CD4-positive, CD25-positive, alpha-beta regulatory T cell (primary cell): ENCODE measurements at regions not wholly inside any gene's neighbourhood (a gene's known extent, or its start where the extent isn't known, plus 50 kb on each side); places are given as distances from the start of the nearest gene placed in this dataset.

ENCODE experiments used
- ATAC-seq, 2 donors: fragments of 150-1000 bp; cut with Tn5 transposase; one replicate each; pipeline ENCODE4 v1.10.0; 2021; ENCODE audit warnings: low read depth in 2 of 2, moderate number of reproducible peaks in 2 of 2, moderate library complexity in 1 of 2
- DNase-seq, 3 donors: peaks; one replicate each; pipeline versions ENCODE4 v3.0.0 to v3.0.0-alpha.2; 2012 to 2022; ENCODE audit warnings: mixed read lengths in 1 of 3
- H3K27ac ChIP-seq: one replicate; pipeline ENCODE4 v1.7.0; 2013; ENCODE audit warnings: mild to moderate bottlenecking, low read length; ENCODE audit not compliant: insufficient read depth, poor library complexity, severe bottlenecking
- H3K27me3 ChIP-seq: one replicate; pipeline ENCODE4 v1.7.0; 2013; ENCODE audit warnings: low read length; ENCODE audit not compliant: control insufficient read depth, insufficient read depth
- H3K36me3 ChIP-seq: one replicate; pipeline ENCODE4 v1.7.0; 2013; ENCODE audit warnings: mild to moderate bottlenecking, low read length, moderate library complexity; ENCODE audit not compliant: control insufficient read depth, insufficient read depth
- H3K4me1 ChIP-seq: 2 replicates; pipeline ENCODE4 v1.7.0; 2013; ENCODE audit warnings: mild to moderate bottlenecking, low read length; ENCODE audit not compliant: insufficient read depth, control insufficient read depth, poor library complexity, severe bottlenecking
- H3K4me3 ChIP-seq: one replicate; pipeline ENCODE4 v1.7.0; 2013; ENCODE audit warnings: low read depth, mild to moderate bottlenecking, low read length, moderate library complexity
- H3K9me3 ChIP-seq, 2 experiments: 1 replicate in 1 of 2; 2 replicates in 1 of 2; pipeline ENCODE4 v1.7.0; 2013; ENCODE audit warnings: low read length in 2 of 2, mild to moderate bottlenecking in 1 of 2, moderate library complexity in 1 of 2; ENCODE audit not compliant: control insufficient read depth in 2 of 2
- H3K27ac Mint-ChIP-seq, 3 donors: one replicate each; pipeline ENCODE4 v1.8.0; 2020 to 2022; ENCODE audit warnings: mild to moderate bottlenecking in 3 of 3, mixed read lengths in 3 of 3, moderate library complexity in 2 of 3
- H3K27me3 Mint-ChIP-seq: one replicate; pipeline ENCODE4 v1.8.0; 2022; ENCODE audit warnings: mild to moderate bottlenecking, mixed read lengths
- H3K36me3 Mint-ChIP-seq: one replicate; pipeline ENCODE4 v1.8.0; 2020; ENCODE audit warnings: mixed read lengths
- H3K4me1 Mint-ChIP-seq, 4 donors: one replicate each; pipeline ENCODE4 v1.8.0; 2020 to 2022; ENCODE audit warnings: mixed read lengths in 4 of 4, mild to moderate bottlenecking in 1 of 4
- H3K4me3 Mint-ChIP-seq, 4 donors: one replicate each; pipeline ENCODE4 v1.8.0; 2020 to 2022; ENCODE audit warnings: mild to moderate bottlenecking in 4 of 4, mixed read lengths in 4 of 4, moderate library complexity in 3 of 4
- H3K9me3 Mint-ChIP-seq, 7 donors: one replicate each; pipeline ENCODE4 v1.8.0; 2020 to 2022; ENCODE audit warnings: mixed read lengths in 7 of 7, mild to moderate bottlenecking in 3 of 7, moderate library complexity in 2 of 7

DNA sequence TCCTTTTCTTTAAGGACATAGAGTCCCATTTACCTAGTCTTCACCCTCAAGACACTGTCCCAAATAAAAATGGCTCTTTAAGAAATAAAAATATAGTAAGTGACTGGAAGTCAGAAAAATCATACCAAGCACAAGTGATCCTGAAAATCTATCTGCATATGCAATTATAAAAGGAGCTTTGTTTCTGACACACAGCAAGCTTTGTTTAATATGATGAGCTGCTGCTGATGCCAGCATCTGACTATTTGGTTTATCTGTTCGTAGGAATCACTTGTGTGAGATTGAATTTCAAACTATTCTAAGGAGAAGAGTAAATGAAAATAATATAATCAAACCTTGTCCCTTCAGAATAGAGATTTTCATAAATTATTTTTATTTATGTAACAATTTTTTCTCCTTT is 332.4 kb downstream of the PCDH7 start:
- Mint-ChIP-seq H3K9me3 (peaks cover 2 to 19% (median 4%) of the 10 kb centered on the region in 7 donors), H3K4me3 (no peak overlapping the region), H3K27ac (no peak overlapping the region), H3K36me3 (no peaks in the 10 kb centered on the region), H3K4me1 (no peaks in the 10 kb centered on the region), H3K27me3 (no peaks in the 10 kb centered on the region)
- ATAC-seq (no peak), DNase-seq (no peak)
- Histone ChIP-seq H3K9me3 (no peaks in the 10 kb centered on the region), H3K4me1 (no peaks in the 10 kb centered on the region), H3K36me3 (no peaks in the 10 kb centered on the region), H3K27ac (no peak overlapping the region), H3K4me3 (no peak overlapping the region), H3K27me3 (no peaks in the 10 kb centered on the region)

DNA sequence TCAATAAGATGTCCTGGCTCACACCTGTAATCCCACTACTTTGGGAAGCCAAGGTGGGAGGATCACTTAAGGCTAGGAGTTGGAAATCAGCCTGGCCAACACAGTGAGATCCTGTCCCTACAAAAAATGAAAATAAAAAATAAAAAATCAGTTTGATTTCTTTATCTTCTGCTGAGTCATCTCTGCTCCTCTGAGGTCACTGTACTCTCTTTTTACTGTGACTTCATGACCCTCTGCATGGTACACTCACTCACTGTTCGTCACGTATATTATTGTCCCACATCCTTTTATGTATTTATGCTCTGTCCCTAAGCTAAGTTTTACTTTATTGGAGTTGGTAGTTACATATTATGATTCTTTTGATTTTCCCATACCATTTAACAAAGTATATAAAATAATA is 333.3 kb downstream of the PCDH7 start:
- H3K36me3 Mint-ChIP-seq = no peaks in the 10 kb centered on the region
- Histone ChIP-seq H3K36me3 (no peaks in the 10 kb centered on the region), H3K27me3 (no peaks in the 10 kb centered on the region), H3K27ac (no peak overlapping the region), H3K4me1 (no peaks in the 10 kb centered on the region), H3K9me3 (no peaks in the 10 kb centered on the region), H3K4me3 (no peak overlapping the region)
- no peaks in the 10 kb centered on the region for H3K4me1 Mint-ChIP-seq
- H3K27me3 Mint-ChIP-seq = no peaks in the 10 kb centered on the region
- peaks cover 2 to 19% (median 6%) of the 10 kb centered on the region in 7 donors for H3K9me3 Mint-ChIP-seq
- H3K4me3 Mint-ChIP-seq = no peak overlapping the region
- DNase-seq = no peak
- no peak overlapping the region for H3K27ac Mint-ChIP-seq
- no peak for ATAC-seq

DNA sequence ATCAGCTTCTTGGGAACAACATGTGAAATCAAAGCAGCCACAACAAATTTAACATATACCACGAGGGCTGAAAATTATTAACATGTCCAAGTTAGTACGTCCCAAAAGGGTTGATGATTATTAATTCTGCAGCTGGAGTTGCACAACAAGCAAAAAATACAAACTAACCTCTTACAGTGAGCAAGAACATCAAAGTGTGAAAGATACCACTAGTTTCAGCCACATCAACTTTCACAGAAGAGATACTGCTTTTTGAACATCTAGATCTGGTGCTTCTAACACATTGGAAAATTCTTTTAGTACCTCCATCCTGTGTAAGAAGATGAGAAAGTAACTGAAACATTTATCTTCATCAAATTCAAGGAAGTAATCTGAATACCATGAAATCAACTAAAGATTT is 334.1 kb downstream of the PCDH7 start:
- no peak overlapping the region for H3K27ac ChIP-seq
- ATAC-seq (no peak), DNase-seq (no peak)
- H3K4me3 ChIP-seq = no peak overlapping the region
- no peaks in the 10 kb centered on the region for H3K27me3 ChIP-seq
- H3K4me1 ChIP-seq = no peaks in the 10 kb centered on the region
- no peaks in the 10 kb centered on the region for H3K27me3 Mint-ChIP-seq
- no peaks in the 10 kb centered on the region for H3K4me1 Mint-ChIP-seq
- H3K4me3 Mint-ChIP-seq = no peak overlapping the region
- no peaks in the 10 kb centered on the region for H3K36me3 Mint-ChIP-seq
- peaks cover 2 to 19% (median 5%) of the 10 kb centered on the region in 7 donors for H3K9me3 Mint-ChIP-seq
- H3K9me3 ChIP-seq = no peaks in the 10 kb centered on the region
- no peaks in the 10 kb centered on the region for H3K36me3 ChIP-seq
- no peak overlapping the region for H3K27ac Mint-ChIP-seq

DNA sequence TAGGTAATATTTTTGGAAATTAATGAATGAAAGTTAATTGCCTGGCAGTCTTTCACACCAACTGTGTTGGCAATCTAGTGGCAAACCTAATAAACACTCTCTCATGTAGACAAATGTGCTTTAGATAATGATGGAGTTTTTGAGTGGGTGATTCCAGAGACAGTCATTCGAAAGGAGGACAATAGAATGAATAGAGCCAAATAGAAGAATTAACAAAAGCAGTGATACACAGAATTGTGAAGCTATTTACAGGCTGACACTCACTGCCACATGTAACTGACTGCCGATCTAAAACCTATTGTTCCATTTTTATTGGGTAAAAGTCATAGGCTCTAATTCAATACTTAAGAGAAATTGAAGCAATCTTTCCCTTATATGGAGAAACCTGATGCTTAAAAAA is 338.5 kb downstream of the PCDH7 start:
- Histone ChIP-seq H3K4me1 (no peaks in the 10 kb centered on the region), H3K27ac (no peak overlapping the region), H3K4me3 (no peak overlapping the region), H3K36me3 (no peaks in the 10 kb centered on the region), H3K27me3 (no peaks in the 10 kb centered on the region), H3K9me3 (no peaks in the 10 kb centered on the region)
- peaks cover 2 to 12% (median 6%) of the 10 kb centered on the region in 7 donors for H3K9me3 Mint-ChIP-seq
- H3K36me3 Mint-ChIP-seq = no peaks in the 10 kb centered on the region
- no peak overlapping the region for H3K4me3 Mint-ChIP-seq
- H3K27ac Mint-ChIP-seq = no peak overlapping the region
- no peaks in the 10 kb centered on the region for H3K27me3 Mint-ChIP-seq
- no peaks in the 10 kb centered on the region for H3K4me1 Mint-ChIP-seq
- DNase-seq = no peak
- ATAC-seq = no peak

DNA sequence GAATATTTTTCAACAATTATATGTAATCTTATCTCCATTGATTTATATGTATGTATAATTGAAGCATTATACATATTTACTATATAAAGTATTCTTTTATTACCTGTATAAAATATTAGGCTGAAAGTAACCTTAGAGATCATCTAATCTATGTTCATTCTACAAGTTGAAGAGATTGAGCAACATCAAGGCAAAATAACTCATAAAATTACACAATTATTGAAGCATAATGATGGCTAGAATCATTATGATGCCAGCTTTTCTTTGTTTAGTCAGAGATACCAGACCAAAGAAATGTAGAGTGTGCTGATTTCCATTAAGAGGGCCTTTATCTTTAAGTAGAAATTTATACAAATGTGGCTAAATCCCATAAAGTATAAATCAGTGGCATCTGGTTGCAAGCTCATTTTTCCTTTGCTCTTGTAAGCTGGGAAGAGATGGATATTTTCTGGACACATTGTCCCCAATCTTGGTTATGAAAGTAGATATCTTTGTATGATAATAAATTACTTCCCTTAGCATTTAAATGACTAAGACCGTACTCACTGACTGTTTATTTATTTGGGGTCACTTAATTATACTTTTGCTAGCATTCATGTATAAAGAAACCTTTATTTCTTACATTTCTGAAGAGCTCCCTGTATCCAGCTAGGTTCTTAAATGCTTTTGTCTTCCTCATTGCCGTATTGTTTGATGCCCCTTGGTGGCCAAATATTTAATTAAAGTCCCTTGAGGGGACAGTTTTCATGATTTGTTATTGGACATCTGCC is 339.8 kb downstream of the PCDH7 start:
- H3K9me3 Mint-ChIP-seq = peaks cover 2 to 12% (median 6%) of the 10 kb centered on the region in 7 donors
- Histone ChIP-seq H3K36me3 (no peaks in the 10 kb centered on the region), H3K4me3 (no peak overlapping the region), H3K4me1 (no peaks in the 10 kb centered on the region), H3K9me3 (no peaks in the 10 kb centered on the region), H3K27me3 (no peaks in the 10 kb centered on the region), H3K27ac (no peak overlapping the region)
- H3K4me1 Mint-ChIP-seq = no peaks in the 10 kb centered on the region
- ATAC-seq (no peak), DNase-seq (no peak)
- no peak overlapping the region for H3K4me3 Mint-ChIP-seq
- H3K27ac Mint-ChIP-seq = no peak overlapping the region
- H3K27me3 Mint-ChIP-seq = no peaks in the 10 kb centered on the region
- H3K36me3 Mint-ChIP-seq = no peaks in the 10 kb centered on the region

DNA sequence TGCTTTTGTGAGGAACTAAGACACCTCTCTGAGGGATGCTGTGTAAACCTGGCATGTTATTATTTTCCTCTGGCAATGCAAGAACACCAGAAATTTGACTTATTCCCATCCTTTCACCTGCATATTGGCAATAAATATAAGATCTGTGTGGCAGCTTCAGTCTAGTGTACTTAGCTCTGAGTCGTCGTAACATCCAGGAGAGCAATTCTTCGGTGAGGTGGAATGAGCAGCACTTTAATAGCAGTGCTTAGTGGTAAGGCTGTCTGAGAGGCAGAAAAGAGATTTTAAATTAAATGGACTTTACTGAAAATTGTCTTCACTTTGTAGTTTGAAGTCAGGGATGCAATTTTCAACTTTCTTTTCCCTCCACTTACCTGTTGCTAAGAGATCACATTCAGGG is 344.9 kb downstream of the PCDH7 start:
- Mint-ChIP-seq H3K27me3 (no peaks in the 10 kb centered on the region), H3K9me3 (peaks cover 3 to 18% (median 9%) of the 10 kb centered on the region in 7 donors), H3K27ac (no peak overlapping the region), H3K36me3 (no peaks in the 10 kb centered on the region), H3K4me3 (no peak overlapping the region), H3K4me1 (no peaks in the 10 kb centered on the region)
- no peak for DNase-seq
- H3K4me1 ChIP-seq = no peaks in the 10 kb centered on the region
- no peaks in the 10 kb centered on the region for H3K9me3 ChIP-seq
- no peaks in the 10 kb centered on the region for H3K27me3 ChIP-seq
- H3K27ac ChIP-seq = no peak overlapping the region
- H3K36me3 ChIP-seq = no peaks in the 10 kb centered on the region
- no peak overlapping the region for H3K4me3 ChIP-seq
- no peak for ATAC-seq

DNA sequence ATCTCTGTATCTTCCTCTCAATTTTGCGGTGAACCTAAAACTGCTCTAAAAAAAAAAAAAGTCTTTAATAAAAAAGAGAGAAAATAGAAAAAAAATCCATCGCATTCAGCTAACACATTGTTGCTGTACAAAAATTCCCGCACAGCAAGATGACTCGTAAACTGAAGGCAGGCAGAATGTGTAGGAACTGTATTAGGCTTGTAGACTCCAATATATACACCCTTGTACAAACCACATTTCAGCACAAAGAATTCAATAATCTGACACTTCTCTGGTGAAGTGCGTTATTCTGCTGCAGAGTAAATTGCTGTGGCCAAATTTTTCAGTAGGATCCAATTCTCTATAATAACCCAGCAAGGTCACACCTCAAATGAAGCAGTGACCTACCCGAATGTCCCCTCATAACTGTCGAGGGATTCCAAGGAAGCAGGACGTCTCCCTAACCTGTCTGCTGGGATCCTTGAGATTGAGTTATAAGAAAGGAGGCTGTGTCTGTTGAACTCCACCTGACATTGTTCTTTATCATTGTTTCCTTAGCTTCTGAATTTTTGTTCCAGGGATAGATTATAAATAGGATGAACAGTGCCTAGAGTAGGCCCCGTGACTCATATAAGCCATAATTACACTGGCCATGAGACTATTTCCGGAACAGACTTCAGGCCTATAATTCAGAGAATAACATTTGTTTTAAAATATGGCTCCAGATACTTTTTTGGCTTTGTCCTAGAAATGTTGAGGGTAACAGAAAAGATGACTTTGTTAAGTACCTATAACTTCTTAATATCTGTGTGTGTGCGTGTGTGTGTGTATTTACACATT is 348.3 kb downstream of the PCDH7 start:
- ATAC-seq = no peak
- Histone ChIP-seq H3K4me3 (no peak overlapping the region), H3K27ac (no peak overlapping the region), H3K27me3 (no peaks in the 10 kb centered on the region), H3K36me3 (no peaks in the 10 kb centered on the region), H3K4me1 (no peaks in the 10 kb centered on the region), H3K9me3 (no peaks in the 10 kb centered on the region)
- Mint-ChIP-seq H3K27me3 (no peaks in the 10 kb centered on the region), H3K9me3 (peaks cover 3 to 16% (median 12%) of the 10 kb centered on the region in 7 donors), H3K4me3 (no peak overlapping the region), H3K36me3 (no peaks in the 10 kb centered on the region), H3K4me1 (no peaks in the 10 kb centered on the region), H3K27ac (no peak overlapping the region)
- no peak for DNase-seq
